ENCODE measurements at regions not wholly inside any gene's neighbourhood (a gene's known extent, or its start where the extent isn't known, plus 50 kb on each side); places are given as distances from the start of the nearest gene placed in this dataset.
A peak's percentile ranks its signal among the peaks of the same experiment; 100 is the strongest.
"Not testable (repeated sequence)": the region's sequence is repeated elsewhere in the genome, so short reads cannot be mapped to it uniquely, and the experiment has no call there.

DNA sequence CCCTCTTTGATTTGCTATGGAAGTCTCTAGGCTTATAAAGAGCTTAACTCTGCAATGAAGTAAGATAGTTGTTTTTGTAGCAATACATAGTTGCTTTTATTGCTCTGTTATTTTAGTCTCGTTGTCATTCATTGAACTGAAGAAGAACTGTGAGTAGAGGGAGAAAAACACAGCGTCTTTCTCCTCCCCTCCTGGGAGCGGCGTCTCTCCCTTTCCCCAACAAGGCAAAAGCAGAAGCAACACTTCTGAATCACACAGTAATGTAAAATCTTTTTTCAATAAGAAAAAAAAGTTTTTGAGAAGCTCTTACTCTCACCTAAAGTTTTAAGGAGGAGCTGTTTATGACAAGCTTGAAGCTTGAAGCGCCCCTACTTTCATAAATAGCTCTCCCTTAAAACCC is 119.3 kb upstream of the SLC7A14 start:
- DNase-seq (ENCODE audit: low read depth), result no peak

- peak; percentile 78 for DNase-seq (ENCODE audit: low read depth)
Observed at GRCh38 chr3:170703121-170703588, 117.3 kb upstream of the SLC7A14 start.

- no peak for DNase-seq (ENCODE audit: low read depth)
Observed at GRCh38 chr3:170701696-170702678, 116.1 kb upstream of the SLC7A14 start.

GRCh38 chr3:170700054-170700404 is 114.2 kb upstream of the SLC7A14 start:
- no peak for DNase-seq (ENCODE audit: low read depth)

DNA sequence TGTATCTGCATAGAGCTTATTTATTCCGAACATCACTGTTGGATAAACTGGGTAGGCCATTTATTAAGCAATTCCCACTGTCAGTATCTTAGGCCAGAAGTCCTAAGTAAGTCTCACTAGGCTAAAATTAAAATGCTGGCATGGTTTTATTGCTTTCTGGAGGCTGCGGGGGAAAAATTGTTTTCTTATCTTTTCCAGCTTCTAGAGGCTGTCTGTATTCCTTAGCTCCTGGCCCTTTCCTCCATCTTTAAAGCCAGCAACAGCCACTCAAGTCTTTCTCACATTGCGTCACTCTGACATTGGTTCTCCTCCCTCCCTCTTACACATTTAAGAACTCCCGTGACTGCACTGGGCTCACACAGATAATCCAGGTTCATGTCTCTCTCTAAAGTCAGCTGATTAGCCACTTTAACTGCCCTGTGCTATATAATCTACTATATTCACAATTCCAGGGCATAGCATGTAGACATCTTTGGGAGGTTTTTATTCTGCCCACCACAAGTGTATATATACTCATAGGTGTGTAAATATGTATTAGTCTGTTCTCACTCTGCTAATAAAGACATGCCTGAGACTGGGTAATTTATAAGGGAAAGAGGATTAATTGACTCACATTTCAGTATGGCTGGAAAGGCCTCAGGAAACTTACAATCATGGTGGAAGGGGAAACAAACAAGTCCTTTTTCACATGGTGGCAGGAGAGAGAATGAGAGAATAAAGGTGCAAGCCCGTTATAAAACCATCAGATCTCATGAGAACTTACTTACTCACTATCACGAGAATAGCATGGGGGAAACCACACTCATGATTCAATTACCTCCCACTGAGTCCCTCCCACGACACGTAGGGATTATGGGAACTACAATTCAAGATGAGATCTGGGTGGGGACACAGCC is 113.5 kb upstream of the SLC7A14 start:
- DNase-seq (ENCODE audit: low read depth), result no peak

DNA sequence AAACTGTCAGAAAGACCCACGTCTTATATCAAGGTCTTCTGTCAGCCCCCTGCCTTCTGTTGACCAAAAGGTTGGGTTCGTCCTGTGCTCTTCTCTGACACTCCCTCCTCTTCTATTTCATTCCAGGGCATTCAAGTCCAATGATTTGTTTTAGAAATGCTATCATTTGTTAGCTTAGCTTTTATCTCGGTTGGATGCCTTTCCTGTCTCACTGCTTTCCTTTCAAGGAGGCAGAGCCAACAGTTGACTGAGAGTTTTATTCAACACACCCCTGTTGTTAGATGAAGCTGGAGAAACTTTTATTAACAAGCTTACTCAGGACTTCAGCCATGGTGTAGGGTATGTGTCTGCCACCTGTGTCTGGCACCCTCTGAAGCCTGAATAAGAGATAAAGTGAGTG is 112.0 kb upstream of the SLC7A14 start:
- DNase-seq (ENCODE audit: low read depth), result no peak

DNA sequence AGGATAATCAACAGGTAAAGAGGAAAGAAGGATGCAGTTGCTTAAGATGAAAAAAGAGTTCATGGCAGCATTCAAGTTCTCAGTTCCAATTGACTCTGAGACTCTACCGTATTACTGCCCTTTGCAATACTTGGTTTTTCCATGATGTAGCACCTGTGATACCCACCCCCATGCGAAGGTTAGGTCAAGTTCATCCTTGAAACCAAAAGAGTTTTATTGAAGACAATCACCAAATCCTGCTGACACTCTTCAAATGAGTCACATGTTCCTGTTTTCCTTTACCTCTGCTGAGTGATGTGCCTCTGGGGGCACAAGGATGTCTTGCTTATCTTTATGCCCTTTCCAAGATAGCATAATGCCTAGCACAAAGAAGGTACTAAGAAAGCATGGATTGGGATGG is 111.3 kb upstream of the SLC7A14 start:
- DNase-seq (ENCODE audit: low read depth), result no peak

DNA sequence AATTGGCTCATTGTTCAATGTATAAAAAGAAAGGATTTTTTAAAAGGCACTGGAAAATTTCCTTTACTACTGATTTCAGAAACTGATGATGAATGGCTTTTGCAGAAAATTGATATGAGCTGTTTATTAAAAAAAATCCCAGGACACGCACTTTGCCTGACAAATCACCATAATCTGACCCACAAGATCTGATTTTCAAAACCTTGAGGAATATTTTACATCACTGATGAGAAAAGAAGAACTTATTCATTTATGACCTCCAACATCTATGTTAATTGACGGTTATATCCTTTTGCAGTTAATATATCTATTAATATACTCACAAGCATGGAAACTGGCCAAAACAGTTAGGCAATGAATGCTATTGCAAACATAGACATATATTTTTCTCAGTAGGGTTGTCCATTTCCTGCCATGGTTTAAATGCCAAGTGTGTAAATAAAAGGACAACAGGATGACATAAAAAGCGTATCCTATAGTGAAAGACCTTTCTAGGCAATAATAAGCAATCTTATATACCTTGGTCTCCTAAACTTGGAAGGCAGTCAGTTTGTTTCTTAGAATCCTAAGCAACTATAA is 109.7 kb upstream of the SLC7A14 start:
- DNase-seq (ENCODE audit: low read depth), result no peak

- DNase-seq (ENCODE audit: low read depth), result no peak
Observed at GRCh38 chr3:170692720-170693119, 106.8 kb upstream of the SLC7A14 start.

- DNase-seq (ENCODE audit: low read depth), result no peak
Observed at GRCh38 chr3:170690661-170690981, 104.7 kb upstream of the SLC7A14 start.

DNA sequence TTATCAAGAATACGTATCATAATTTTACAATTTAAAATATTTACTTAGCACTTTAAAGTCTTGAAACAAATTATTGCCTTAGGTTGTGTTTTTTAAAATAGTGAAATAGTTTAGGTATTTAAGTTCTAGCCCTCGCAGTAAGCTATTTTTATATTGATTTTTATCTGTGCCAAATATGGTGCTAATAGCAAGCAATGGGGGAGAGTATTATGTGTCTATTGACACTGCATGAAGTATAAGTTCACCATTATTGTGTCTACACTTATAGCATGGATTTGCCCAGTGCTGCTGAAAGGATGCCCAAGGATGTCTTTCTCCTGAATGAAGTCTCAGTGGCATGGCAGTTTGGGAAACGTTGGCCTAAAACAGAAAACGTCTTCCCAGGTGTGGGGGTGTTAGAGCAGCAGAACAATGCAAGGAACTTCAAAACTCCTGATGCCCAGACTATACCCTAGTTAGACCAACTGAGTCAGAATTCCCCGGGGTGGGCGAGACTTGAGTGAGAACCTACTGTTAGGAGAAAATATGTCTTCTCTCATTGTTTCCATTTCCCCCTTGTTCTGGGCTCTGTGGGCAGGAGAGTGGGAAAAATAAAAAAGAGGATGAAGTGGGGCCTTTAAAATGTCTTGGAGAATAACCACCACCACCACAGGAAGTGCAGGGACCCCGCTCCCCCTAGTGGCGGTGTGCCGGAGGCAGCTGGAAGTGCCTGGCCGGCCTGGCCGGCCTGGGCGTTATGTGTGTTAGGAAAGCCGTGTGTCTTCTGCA is 104.2 kb upstream of the SLC7A14 start:
- no peak for DNase-seq (ENCODE audit: low read depth)

- DNase-seq (ENCODE audit: low read depth), result peak; percentile 79
Observed at GRCh38 chr3:170689296-170689829, 103.5 kb upstream of the SLC7A14 start.

- not testable (repeated sequence) for DNase-seq (ENCODE audit: low read depth)
Observed at GRCh38 chr3:170688222-170688621, 102.3 kb upstream of the SLC7A14 start.

- no peak for DNase-seq (ENCODE audit: low read depth)
Observed at GRCh38 chr3:170680593-170680992, 94.7 kb upstream of the SLC7A14 start.

- DNase-seq (ENCODE audit: low read depth), result no peak
Observed at GRCh38 chr3:170679190-170679589, 93.3 kb upstream of the SLC7A14 start.

GRCh38 chr3:170670504-170670903 is 84.6 kb upstream of the SLC7A14 start:
- DNase-seq (ENCODE audit: low read depth), result no peak

DNA sequence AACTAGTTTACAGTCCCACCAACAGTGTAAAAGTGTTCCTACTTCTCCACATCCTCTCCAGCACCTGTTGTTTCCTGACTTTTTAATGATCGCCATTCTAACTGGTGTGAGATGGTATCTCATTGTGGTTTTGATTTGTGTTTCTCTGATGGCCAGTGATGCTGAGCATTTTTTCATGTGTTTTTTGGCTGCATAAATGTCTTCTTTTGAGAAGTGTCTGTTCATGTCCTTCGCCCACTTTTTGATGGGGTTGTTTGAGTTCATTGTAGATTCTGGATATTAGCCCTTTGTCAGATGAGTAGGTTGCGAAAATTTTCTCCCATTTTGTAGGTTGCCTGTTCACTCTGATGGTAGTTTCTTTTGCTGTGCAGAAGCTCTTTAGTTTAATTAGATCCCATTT is 77.1 kb upstream of the SLC7A14 start:
- DNase-seq (ENCODE audit: low read depth), result not testable (repeated sequence)

DNA sequence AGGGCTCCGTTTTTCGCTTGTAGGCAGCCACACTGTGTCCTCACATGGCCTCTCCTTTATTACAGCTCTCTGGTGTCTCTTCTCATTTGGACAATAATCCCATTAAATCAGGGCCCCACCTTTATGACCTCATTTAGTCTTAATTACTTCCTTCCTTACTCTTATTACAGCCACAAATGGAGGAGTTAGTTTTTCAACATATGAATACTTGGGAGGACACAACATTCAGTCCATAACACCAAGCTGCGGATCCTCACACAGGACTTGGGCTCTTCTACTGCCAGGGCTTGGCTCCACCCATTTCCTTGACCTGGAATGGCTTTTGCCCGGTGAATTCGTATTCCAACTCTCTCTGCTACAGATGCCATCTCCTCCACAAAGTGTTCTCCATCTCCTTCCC is 74.3 kb upstream of the SLC7A14 start:
- DNase-seq (ENCODE audit: low read depth), result no peak

- no peak for DNase-seq (ENCODE audit: low read depth)
Observed at GRCh38 chr3:170657312-170657711, 71.4 kb upstream of the SLC7A14 start.

DNA sequence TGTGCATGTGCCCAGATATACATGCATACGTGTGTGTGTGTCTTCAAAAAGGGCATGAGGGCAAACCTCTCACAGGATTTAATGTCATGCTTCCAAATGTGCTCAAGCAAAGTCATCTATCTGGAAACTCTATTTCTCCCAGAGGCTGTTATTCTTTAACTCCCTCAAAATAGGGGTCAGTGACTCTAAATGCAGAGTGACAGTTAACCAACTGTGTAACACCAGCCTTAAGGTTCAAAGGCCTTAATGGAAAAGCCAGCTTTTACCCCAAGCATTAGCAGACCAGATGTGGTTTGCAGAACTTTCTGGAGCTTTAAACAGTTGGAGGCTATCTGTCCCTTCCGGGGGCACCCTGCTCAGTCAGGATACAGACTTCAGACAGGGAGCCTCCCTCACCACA is 70.4 kb upstream of the SLC7A14 start:
- DNase-seq (ENCODE audit: low read depth), result no peak

- no peak for DNase-seq (ENCODE audit: low read depth)
Observed at GRCh38 chr3:170653801-170654200, 67.9 kb upstream of the SLC7A14 start.
